PC-3 (cell line): ENCODE measurements at regions not wholly inside any gene's neighbourhood (a gene's known extent, or its start where the extent isn't known, plus 50 kb on each side); places are given as distances from the start of the nearest gene placed in this dataset.

Experiments
- CTCF ChIP-seq: fragments of 300-600 bp; sonication (generic); conservative IDR thresholded peaks from 2 replicates; pipeline ENCODE4 v1.5.1; 2017; ENCODE audit warnings: antibody characterized with exemption, low read depth, mild to moderate bottlenecking, low read length
- EZH2 ChIP-seq: fragments of 300-600 bp; sonication (generic); IDR thresholded peaks from one replicate; pipeline ENCODE4 v1.6.1; 2017; ENCODE audit warnings: antibody characterized with exemption, mild to moderate bottlenecking, low read length; ENCODE audit not compliant: unreplicated experiment
- EZH2phosphoT487 ChIP-seq: fragments of 300-600 bp; sonication (generic); IDR thresholded peaks from 2 replicates; pipeline ENCODE4 v1.6.1; 2018; ENCODE audit warnings: mild to moderate bottlenecking, antibody characterized with exemption, low read length, borderline replicate concordance

- TF ChIP-seq CTCF, result no peak
- no peak for TF ChIP-seq EZH2
- TF ChIP-seq EZH2phosphoT487, result no peak
These were observed 720.4 kb upstream of the ADGRL4 start for GRCh38 chr1:79726911-79727310.
